ENCODE measurements at regions not wholly inside any gene's neighbourhood (a gene's known extent, or its start where the extent isn't known, plus 50 kb on each side); places are given as distances from the start of the nearest gene placed in this dataset.

GRCh38 chr18:22055466-22056238, 113.7 kb upstream of the GATA6 start:
- TF ChIP-seq CTCF (IDR thresholded peaks at IDR 0.05) = no peak
- no peak for TF ChIP-seq POLR2A (IDR thresholded peaks at IDR 0.05)
